ENCODE measurements at regions not wholly inside any gene's neighbourhood (a gene's known extent, or its start where the extent isn't known, plus 50 kb on each side); places are given as distances from the start of the nearest gene placed in this dataset.

DNA sequence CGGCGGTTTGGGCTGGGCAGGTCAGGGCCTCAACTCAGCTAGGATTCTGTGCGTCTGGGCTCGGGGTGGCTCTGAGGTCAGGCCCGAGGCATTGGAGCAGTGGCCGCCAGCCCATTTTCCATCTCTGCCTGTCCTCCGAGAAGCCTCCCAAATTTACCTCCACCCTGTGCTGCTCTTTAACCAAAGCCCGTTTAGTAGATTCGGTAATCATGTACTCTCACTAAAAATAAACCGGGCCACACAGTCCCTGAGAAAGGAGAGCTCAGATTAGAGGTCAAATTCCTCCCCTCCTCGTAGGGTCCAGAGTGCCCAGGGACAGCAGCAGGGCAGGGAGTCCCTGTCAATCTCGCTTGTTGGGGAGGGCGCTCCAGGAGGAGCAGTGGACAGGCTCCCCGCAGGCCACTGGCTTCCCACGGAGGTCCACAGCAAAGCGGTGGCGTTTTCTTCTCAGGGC is 88.7 kb upstream of the CHST15 start:
- TF ChIP-seq, protein P1, sequence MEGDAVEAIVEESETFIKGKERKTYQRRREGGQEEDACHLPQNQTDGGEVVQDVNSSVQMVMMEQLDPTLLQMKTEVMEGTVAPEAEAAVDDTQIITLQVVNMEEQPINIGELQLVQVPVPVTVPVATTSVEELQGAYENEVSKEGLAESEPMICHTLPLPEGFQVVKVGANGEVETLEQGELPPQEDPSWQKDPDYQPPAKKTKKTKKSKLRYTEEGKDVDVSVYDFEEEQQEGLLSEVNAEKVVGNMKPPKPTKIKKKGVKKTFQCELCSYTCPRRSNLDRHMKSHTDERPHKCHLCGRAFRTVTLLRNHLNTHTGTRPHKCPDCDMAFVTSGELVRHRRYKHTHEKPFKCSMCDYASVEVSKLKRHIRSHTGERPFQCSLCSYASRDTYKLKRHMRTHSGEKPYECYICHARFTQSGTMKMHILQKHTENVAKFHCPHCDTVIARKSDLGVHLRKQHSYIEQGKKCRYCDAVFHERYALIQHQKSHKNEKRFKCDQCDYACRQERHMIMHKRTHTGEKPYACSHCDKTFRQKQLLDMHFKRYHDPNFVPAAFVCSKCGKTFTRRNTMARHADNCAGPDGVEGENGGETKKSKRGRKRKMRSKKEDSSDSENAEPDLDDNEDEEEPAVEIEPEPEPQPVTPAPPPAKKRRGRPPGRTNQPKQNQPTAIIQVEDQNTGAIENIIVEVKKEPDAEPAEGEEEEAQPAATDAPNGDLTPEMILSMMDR (IDR thresholded peaks at IDR 0.05): no peak
- TF ChIP-seq EZH2 (IDR thresholded peaks at IDR 0.05) (no peak), EZH2phosphoT487 (IDR thresholded peaks at IDR 0.05) (no peak)
